ENCODE measurements at regions not wholly inside any gene's neighbourhood (a gene's known extent, or its start where the extent isn't known, plus 50 kb on each side); places are given as distances from the start of the nearest gene placed in this dataset.

GRCh38 chr13:47119575-47120235 lies 222.9 kb upstream of the HTR2A start:
- no peak overlapping the region for H3K27ac ChIP-seq (ENCODE audit: low read depth, low read length)
- H3K4me3 Mint-ChIP-seq (ENCODE audit: unreplicated experiment), result no peak overlapping the region
- TF ChIP-seq CTCF (IDR thresholded peaks at IDR 0.05; ENCODE audit: insufficient read depth, low read depth, low read length), result no peak
- TF ChIP-seq EZH2 (IDR thresholded peaks at IDR 0.05; ENCODE audit: insufficient read depth, low read length), result no peak
- no peaks in the 10 kb centered on the region for H3K27me3 ChIP-seq (ENCODE audit: insufficient read depth, low read length)
- no peak overlapping the region for H3K4me2 ChIP-seq (ENCODE audit: low read length)
- H3K36me3 ChIP-seq (ENCODE audit: insufficient read depth, low read length), result no peaks in the 10 kb centered on the region
- H3K9me3 Mint-ChIP-seq (ENCODE audit: unreplicated experiment), result no peaks in the 10 kb centered on the region
- no peak overlapping the region for H3K4me3 ChIP-seq (ENCODE audit: insufficient read depth, low read depth, low read length)
- no peaks in the 10 kb centered on the region for H3K9me3 ChIP-seq (ENCODE audit: insufficient read depth, low read depth, low read length)
- no peaks in the 10 kb centered on the region for H3K4me1 ChIP-seq (ENCODE audit: insufficient read depth, low read length)
- no peak overlapping the region for H2AFZ ChIP-seq (ENCODE audit: low read depth, low read length)
- no peak overlapping the region for H3K9ac ChIP-seq (ENCODE audit: low read length)
- no peak for FAIRE-seq
- peak; percentile 26 for DNase-seq (ENCODE audit: low read depth)
- no peaks in the 10 kb centered on the region for H3K36me3 Mint-ChIP-seq (ENCODE audit: low read depth, unreplicated experiment)
- no peaks in the 10 kb centered on the region for H3K79me2 ChIP-seq (ENCODE audit: insufficient read depth, low read length)
- H4K20me1 ChIP-seq (ENCODE audit: insufficient read depth, low read length), result no peaks in the 10 kb centered on the region
- peaks cover 26% of the 10 kb centered on the region for H3K4me1 Mint-ChIP-seq (ENCODE audit: low read depth, unreplicated experiment)
- no peaks in the 10 kb centered on the region for H3K27me3 Mint-ChIP-seq (ENCODE audit: low read depth, unreplicated experiment)
- no peak overlapping the region for H3K27ac Mint-ChIP-seq (ENCODE audit: unreplicated experiment)

GRCh38 chr13:47117268-47117667 lies 220.4 kb upstream of the HTR2A start:
- Mint-ChIP-seq H3K27ac (ENCODE audit: unreplicated experiment) (no peak overlapping the region), H3K27me3 (ENCODE audit: low read depth, unreplicated experiment) (no peaks in the 10 kb centered on the region), H3K36me3 (ENCODE audit: low read depth, unreplicated experiment) (no peaks in the 10 kb centered on the region), H3K4me1 (ENCODE audit: low read depth, unreplicated experiment) (peaks cover 46% of the 10 kb centered on the region), H3K4me3 (ENCODE audit: unreplicated experiment) (no peak overlapping the region), H3K9me3 (ENCODE audit: unreplicated experiment) (no peaks in the 10 kb centered on the region)
- TF ChIP-seq EZH2 (IDR thresholded peaks at IDR 0.05; ENCODE audit: insufficient read depth, low read length) (no peak), CTCF (IDR thresholded peaks at IDR 0.05; ENCODE audit: insufficient read depth, low read depth, low read length) (no peak)
- H3K4me3 ChIP-seq (ENCODE audit: insufficient read depth, low read depth, low read length), result no peak overlapping the region
- no peaks in the 10 kb centered on the region for H3K27me3 ChIP-seq (ENCODE audit: insufficient read depth, low read length)
- DNase-seq (ENCODE audit: low read depth) (peak; percentile 72), FAIRE-seq (peak; percentile 63)
- no peaks in the 10 kb centered on the region for H3K9me3 ChIP-seq (ENCODE audit: insufficient read depth, low read depth, low read length)
- no peak overlapping the region for H3K27ac ChIP-seq (ENCODE audit: low read depth, low read length)
- no peaks in the 10 kb centered on the region for H3K36me3 ChIP-seq (ENCODE audit: insufficient read depth, low read length)
- H3K79me2 ChIP-seq (ENCODE audit: insufficient read depth, low read length), result no peaks in the 10 kb centered on the region
- no peak overlapping the region for H2AFZ ChIP-seq (ENCODE audit: low read depth, low read length)
- H3K9ac ChIP-seq (ENCODE audit: low read length), result no peak overlapping the region
- H3K4me1 ChIP-seq (ENCODE audit: insufficient read depth, low read length), result peaks cover 8% of the 10 kb centered on the region
- H4K20me1 ChIP-seq (ENCODE audit: insufficient read depth, low read length), result no peaks in the 10 kb centered on the region
- peak overlapping the region; percentile 12 for H3K4me2 ChIP-seq (ENCODE audit: low read length)

GRCh38 chr13:47114030-47114429 lies 217.2 kb upstream of the HTR2A start:
- Mint-ChIP-seq H3K4me1 (ENCODE audit: low read depth, unreplicated experiment) (peaks cover 39% of the 10 kb centered on the region), H3K27me3 (ENCODE audit: low read depth, unreplicated experiment) (no peaks in the 10 kb centered on the region), H3K9me3 (ENCODE audit: unreplicated experiment) (no peaks in the 10 kb centered on the region), H3K36me3 (ENCODE audit: low read depth, unreplicated experiment) (no peaks in the 10 kb centered on the region), H3K4me3 (ENCODE audit: unreplicated experiment) (peak overlapping the region; percentile 56), H3K27ac (ENCODE audit: unreplicated experiment) (peak overlapping the region; percentile 58)
- DNase-seq (ENCODE audit: low read depth) (peak; percentile 83), FAIRE-seq (peak; percentile 97)
- Histone ChIP-seq H3K9ac (ENCODE audit: low read length) (peak overlapping the region; percentile 15), H3K79me2 (ENCODE audit: insufficient read depth, low read length) (no peaks in the 10 kb centered on the region), H4K20me1 (ENCODE audit: insufficient read depth, low read length) (no peaks in the 10 kb centered on the region), H3K9me3 (ENCODE audit: insufficient read depth, low read depth, low read length) (no peaks in the 10 kb centered on the region), H3K4me3 (ENCODE audit: insufficient read depth, low read depth, low read length) (no peak overlapping the region), H3K36me3 (ENCODE audit: insufficient read depth, low read length) (no peaks in the 10 kb centered on the region), H3K4me1 (ENCODE audit: insufficient read depth, low read length) (peaks cover 8% of the 10 kb centered on the region), H3K27me3 (ENCODE audit: insufficient read depth, low read length) (no peaks in the 10 kb centered on the region), H3K4me2 (ENCODE audit: low read length) (peak overlapping the region; percentile 63), H2AFZ (ENCODE audit: low read depth, low read length) (peak overlapping the region; percentile 51), H3K27ac (ENCODE audit: low read depth, low read length) (peak overlapping the region; percentile 49)
- TF ChIP-seq CTCF (IDR thresholded peaks at IDR 0.05; ENCODE audit: insufficient read depth, low read depth, low read length) (no peak), EZH2 (IDR thresholded peaks at IDR 0.05; ENCODE audit: insufficient read depth, low read length) (no peak)

Measured in astrocyte (in vitro differentiated cells and primary cell).